SK-N-SH (cell line): ENCODE measurements at regions not wholly inside any gene's neighbourhood (a gene's known extent, or its start where the extent isn't known, plus 50 kb on each side); places are given as distances from the start of the nearest gene placed in this dataset.

Experiments used
- CTCF ChIA-PET: fragments of 300-600, 350-600 bp; formaldehyde crosslinking; extraction: SDS; loops from one replicate; lab custom pipeline; 2021; lab: Yijun Ruan, JAX
- POLR2A ChIA-PET: fragments of 350-600 bp; sonication (Branson Sonifier 250); formaldehyde crosslinking; extraction: SDS; loops from one replicate; lab custom pipeline; 2020; ENCODE audit warnings: antibody characterized with exemption, inconsistent platforms; lab: Yijun Ruan, JAX
- DNase-seq: peaks from one replicate; pipeline ENCODE4 v3.0.0; 2012
- H2AFZ ChIP-seq: fragments of 200-600 bp; sonication (generic); 2 replicates; pipeline ENCODE4 v1.8.1; 2016; ENCODE audit warnings: antibody characterized with exemption, mild to moderate bottlenecking, low read depth
- H3F3A ChIP-seq: fragments of 200-600 bp; sonication (generic); replicated peaks from 2 replicates; pipeline ENCODE3; 2016; ENCODE audit warnings: antibody characterized with exemption, mild to moderate bottlenecking; ENCODE audit not compliant: insufficient read depth
- H3K27ac ChIP-seq, 2 experiments: fragments of 200-500 bp in 1 of 2; fragments of 200-600 bp in 1 of 2; sonication (Bioruptor generic) in 1 of 2; sonication (generic), shearing (Covaris generic) in 1 of 2; 2 replicates each; pipeline versions ENCODE4 v1.5.1 to v1.6.1; 2014 to 2016; ENCODE audit warnings: low read depth in 2 of 2, inconsistent platforms in 1 of 2, low read length in 1 of 2, mild to moderate bottlenecking in 1 of 2, mixed read lengths in 1 of 2
- H3K27me3 ChIP-seq: fragments of 200-600 bp; sonication (generic), shearing (Covaris generic); 2 replicates; pipeline ENCODE4 v1.6.1; 2016; ENCODE audit warnings: mixed run types; ENCODE audit not compliant: insufficient read depth
- H3K36me3 ChIP-seq, 2 experiments: fragments of 200-500 bp in 1 of 2; fragments of 200-600 bp in 1 of 2; sonication (Bioruptor generic) in 1 of 2; sonication (generic) in 1 of 2; replicated peaks in 1 of 2; 2 replicates each; pipeline versions ENCODE3 to v1.5.1; 2014 to 2016; ENCODE audit warnings: low read length in 1 of 2, mild to moderate bottlenecking in 1 of 2; ENCODE audit not compliant: insufficient read depth in 2 of 2, control insufficient read depth in 1 of 2
- H3K4me1 ChIP-seq, 2 experiments: fragments of 200-500 bp in 1 of 2; fragments of 200-600 bp in 1 of 2; sonication (Bioruptor generic) in 1 of 2; sonication (generic), shearing (Covaris generic) in 1 of 2; 2 replicates each; pipeline versions ENCODE4 v1.5.1 to v1.6.1; 2014 to 2016; ENCODE audit warnings: low read depth in 1 of 2, low read length in 1 of 2, mixed run types in 1 of 2; ENCODE audit not compliant: insufficient read depth in 2 of 2, control insufficient read depth in 1 of 2
- H3K4me2 ChIP-seq: fragments of 200-600 bp; sonication (generic), shearing (Covaris generic); 2 replicates; pipeline ENCODE4 v1.6.1; 2017; ENCODE audit warnings: mixed run types
- H3K4me3 ChIP-seq, 2 experiments: fragments of 200-500 bp in 1 of 2; fragments of 200-600 bp in 1 of 2; sonication (Bioruptor generic) in 1 of 2; sonication (generic), shearing (Covaris generic) in 1 of 2; 2 replicates each; pipeline versions ENCODE4 v1.5.1 to v1.8.1; 2014 to 2016; ENCODE audit warnings: low read depth in 2 of 2, inconsistent platforms in 1 of 2, low read length in 1 of 2, mild to moderate bottlenecking in 1 of 2, mixed read lengths in 1 of 2, moderate library complexity in 1 of 2
- H3K79me2 ChIP-seq: fragments of 200-600 bp; sonication (generic); 2 replicates; pipeline ENCODE4 v1.8.1; 2017; ENCODE audit warnings: mild to moderate bottlenecking; ENCODE audit not compliant: insufficient read depth
- H3K9ac ChIP-seq: fragments of 200-600 bp; sonication (generic); 2 replicates; pipeline ENCODE4 v1.6.1; 2017; ENCODE audit warnings: mixed run types
- H3K9me2 ChIP-seq: fragments of 200-600 bp; sonication (generic); 2 replicates; pipeline ENCODE4 v1.6.1; 2017; ENCODE audit warnings: mixed run types
- H3K9me3 ChIP-seq: fragments of 200-600 bp; sonication (generic); 2 replicates; pipeline ENCODE4 v1.6.1; 2017; ENCODE audit warnings: mixed run types, mild to moderate bottlenecking, moderate library complexity
- H4K20me1 ChIP-seq: fragments of 200-600 bp; sonication (generic); 2 replicates; pipeline ENCODE4 v1.6.1; 2017; ENCODE audit warnings: mild to moderate bottlenecking, mixed run types; ENCODE audit not compliant: insufficient read depth
- ELF1 ChIP-seq: IDR thresholded peaks from 2 replicates; pipeline ENCODE4 v1.4.0; 2012
- EZH2phosphoT487 ChIP-seq: fragments of 200-600 bp; sonication (generic); IDR thresholded peaks from 2 replicates; pipeline ENCODE4 v1.6.1; 2017; ENCODE audit warnings: low read depth, mixed run types, mild to moderate bottlenecking, antibody characterized with exemption, moderate library complexity, borderline replicate concordance
- FOSL2 ChIP-seq: IDR thresholded peaks from 2 replicates; pipeline ENCODE4 v1.4.0; 2012; ENCODE audit warnings: low read depth, mild to moderate bottlenecking, moderate library complexity, borderline replicate concordance
- FOXJ3 ChIP-seq: sonication (generic); formaldehyde crosslinking; IDR thresholded peaks from 2 replicates; pipeline ENCODE4 v1.5.1; 2020; ENCODE audit warnings: mild to moderate bottlenecking, missing genetic modification reagents
- FOXM1 ChIP-seq: IDR thresholded peaks from 2 replicates; pipeline ENCODE4 v1.4.0; 2012; ENCODE audit warnings: low read depth, mild to moderate bottlenecking
- GABPA ChIP-seq: IDR thresholded peaks from 2 replicates; pipeline ENCODE4 v1.4.0; 2012; ENCODE audit warnings: low read depth, mild to moderate bottlenecking
- MAX ChIP-seq: IDR thresholded peaks from 2 replicates; pipeline ENCODE4 v1.4.0; 2012; ENCODE audit warnings: low read depth
- MEF2A ChIP-seq: IDR thresholded peaks from 2 replicates; pipeline ENCODE4 v1.4.0; 2012; ENCODE audit warnings: low read depth, borderline replicate concordance
- NFIC ChIP-seq: IDR thresholded peaks from 2 replicates; pipeline ENCODE4 v1.4.0; 2012; ENCODE audit warnings: borderline replicate concordance
- PBX3 ChIP-seq: IDR thresholded peaks from 2 replicates; pipeline ENCODE4; 2012
- RAD21 ChIP-seq: IDR thresholded peaks from 2 replicates; pipeline ENCODE4 v1.6.1; 2012; ENCODE audit warnings: mild to moderate bottlenecking, low read length
- RCOR1 ChIP-seq: fragments of 150-350 bp; IDR thresholded peaks from 2 replicates; pipeline ENCODE4 v1.6.1; 2017; ENCODE audit warnings: antibody characterized with exemption, low read length
- REST ChIP-seq: IDR thresholded peaks from 2 replicates; pipeline ENCODE4 v1.6.1; 2012; ENCODE audit warnings: mild to moderate bottlenecking, low read depth, low read length, moderate library complexity
- RFX5 ChIP-seq: IDR thresholded peaks from 2 replicates; pipeline ENCODE4 v1.6.1; 2012; ENCODE audit warnings: mild to moderate bottlenecking, improper control_type of control experiment, low read length
- RXRA ChIP-seq: IDR thresholded peaks from 2 replicates; pipeline ENCODE4 v1.4.0; 2012; ENCODE audit warnings: low read depth, mild to moderate bottlenecking, borderline replicate concordance
- SIN3A ChIP-seq: IDR thresholded peaks from 2 replicates; pipeline ENCODE4 v1.6.1; 2012; ENCODE audit warnings: low read depth, mild to moderate bottlenecking, low read length, moderate library complexity, borderline replicate concordance
- SMC3 ChIP-seq: IDR thresholded peaks from 2 replicates; pipeline ENCODE4 v1.6.1; 2012; ENCODE audit warnings: low read depth, low read length, improper control_type of control experiment
- TAF1 ChIP-seq: IDR thresholded peaks from 2 replicates; pipeline ENCODE4 v1.6.1; 2012; ENCODE audit warnings: low read depth, mild to moderate bottlenecking, low read length, moderate library complexity, borderline replicate concordance
- YY1 ChIP-seq: IDR thresholded peaks from 2 replicates; pipeline ENCODE4 v1.4.0; 2012; ENCODE audit warnings: low read depth, mild to moderate bottlenecking
- ZBTB33 ChIP-seq: IDR thresholded peaks from 2 replicates; pipeline ENCODE4 v1.4.0; 2012; ENCODE audit warnings: low read depth, borderline replicate concordance
- WGBS: methylation state at CpG from one replicate; pipeline ENCODE4 v1.1.6; 2017; ENCODE audit warnings: low lambda C conversion rate; 5-methylcytosine and 5-hydroxymethylcytosine counted together

GRCh38 chr11:38476808-38477575, 1879.0 kb upstream of the RAG2 start:
- H3K36me3 ChIP-seq, result no peaks in the 10 kb centered on the region
- no peaks in the 10 kb centered on the region for H3F3A ChIP-seq
- no peaks in the 10 kb centered on the region for H4K20me1 ChIP-seq
- no peak overlapping the region for H3K9ac ChIP-seq
- ChIA-PET POLR2A (no interaction called here), CTCF (no interaction called here)
- H3K9me3 ChIP-seq, result no peaks in the 10 kb centered on the region; the same call in 1 of the 2 replicates
- no peaks in the 10 kb centered on the region for H3K27me3 ChIP-seq
- H3K4me1 ChIP-seq, result no peaks in the 10 kb centered on the region
- WGBS, result 11% methylated on average over 3 of the region's 3 CpGs
- H3K4me3 ChIP-seq, result no peak overlapping the region
- no peak for TF ChIP-seq MEF2A
- TF ChIP-seq EZH2phosphoT487, result no peak
- no peak for TF ChIP-seq GABPA
- TF ChIP-seq MAX, result no peak
- TF ChIP-seq ELF1, result no peak
- no peak for TF ChIP-seq FOXJ3 (CRISPR knock-in tag)
- TF ChIP-seq NFIC, result no peak
- TF ChIP-seq ZBTB33, result no peak
- no peak for TF ChIP-seq YY1
- TF ChIP-seq SIN3A, result no peak
- TF ChIP-seq FOXM1, result no peak
- TF ChIP-seq TAF1, result no peak
- no peak for TF ChIP-seq RCOR1
- TF ChIP-seq SMC3, result no peak
- no peak for TF ChIP-seq RAD21
- TF ChIP-seq FOSL2, result no peak
- no peak for TF ChIP-seq REST
- TF ChIP-seq RFX5, result no peak
- TF ChIP-seq RXRA, result no peak
- no peak for TF ChIP-seq PBX3
- no peak overlapping the region for H2AFZ ChIP-seq
- no peaks in the 10 kb centered on the region for H3K79me2 ChIP-seq
- no peaks in the 10 kb centered on the region for H3K9me2 ChIP-seq
- no peak overlapping the region for H3K4me2 ChIP-seq
- no peak overlapping the region for H3K27ac ChIP-seq
- DNase-seq, result no peak
